ENCODE measurements at regions not wholly inside any gene's neighbourhood (a gene's known extent, or its start where the extent isn't known, plus 50 kb on each side); places are given as distances from the start of the nearest gene placed in this dataset.

GRCh38 chr2:12955864-12956263, 239.1 kb downstream of the TRIB2 start:
- H3K79me2 ChIP-seq (ENCODE audit: control insufficient read depth, insufficient read depth, low read length) = no peaks in the 10 kb centered on the region
- ChIA-PET POLR2A (no interaction called here), SMC1A (ENCODE audit: uncharacterized antibody, unreplicated experiment) (interaction anchor here (0.5 kb wide), 1 partner anchor 1729 kb away, joined by 3 read pairs; no protein-coding TSS in a partner anchor), CTCF (interaction anchor here (2.9 kb wide), 1 partner anchor 24 kb away, joined by 9 read pairs; no protein-coding TSS in a partner anchor), RAD21 (ENCODE audit: unreplicated experiment) (no interaction called here)
- no peaks in the 10 kb centered on the region for H3K9me3 ChIP-seq (replicated peaks; ENCODE audit: control insufficient read depth, insufficient read depth, low read length)
- no peak overlapping the region for H3K4me3 ChIP-seq
- no peaks in the 10 kb centered on the region for H3K36me3 ChIP-seq (ENCODE audit: control insufficient read depth in 2 of 2, insufficient read depth in 2 of 2, low read length in 1 of 2)
- intact Hi-C loops (cut with micrococcal nuclease; ENCODE audit: unreplicated experiment) (no loop called here), in situ Hi-C loops (cut with MboI) (no loop called here)
- no peaks in the 10 kb centered on the region; a peak in 2 of 4 replicates for H3K27me3 ChIP-seq (replicated peaks in 1 of 2; ENCODE audit: control insufficient read depth in 2 of 2, insufficient read depth in 2 of 2, low read length in 1 of 2)
- H3K4me2 ChIP-seq (ENCODE audit: control insufficient read depth, insufficient read depth) = no peak overlapping the region
- H3K27ac ChIP-seq (ENCODE audit: control insufficient read depth, insufficient read depth) = no peak overlapping the region
- 1% methylated on average over 3 of the region's 3 CpGs for WGBS (ENCODE audit: insufficient coverage, insufficient replicate concordance, low lambda C conversion rate, missing lambda C conversion rate)
- no peak overlapping the region for H2AFZ ChIP-seq (ENCODE audit: control insufficient read depth, low read depth, low read length)
- FAIRE-seq (no peak), ATAC-seq (no peak), DNase-seq (ENCODE audit: low read depth, low spot score) (no peak)
- TF ChIP-seq SPI1 (IDR thresholded peaks at IDR 0.05; ENCODE audit: borderline replicate concordance, insufficient read depth, low read depth, low read length) (no peak), EP300 (IDR thresholded peaks at IDR 0.05; ENCODE audit: borderline replicate concordance in 1 of 2, control insufficient read depth in 1 of 2, low read depth in 2 of 2, low read length in 2 of 2) (no peak), MYB (IDR thresholded peaks at IDR 0.05; ENCODE audit: borderline replicate concordance, low read depth, low read length) (no peak), TCF12 (IDR thresholded peaks at IDR 0.05; ENCODE audit: low read depth, low read length) (no peak), EED (IDR thresholded peaks at IDR 0.05; ENCODE audit: low read depth) (no peak)
- BruUV-seq (replicated peaks) = no TSS peak
- H4K20me1 ChIP-seq (ENCODE audit: control insufficient read depth, insufficient read depth) = no peaks in the 10 kb centered on the region
- no peak overlapping the region for H3K9ac ChIP-seq (ENCODE audit: control insufficient read depth, insufficient read depth, low read length)
- H3K4me1 ChIP-seq (ENCODE audit: control insufficient read depth, insufficient read depth, low read length) = no peaks in the 10 kb centered on the region

GRCh38 chr2:12957251-12957650, 240.5 kb downstream of the TRIB2 start:
- SMC1A ChIA-PET (ENCODE audit: uncharacterized antibody, unreplicated experiment) = interaction anchor here (1.0 kb wide), 1 partner anchor 14 kb away, joined by 3 read pairs; no protein-coding TSS in a partner anchor
- no peaks in the 10 kb centered on the region for H4K20me1 ChIP-seq (ENCODE audit: control insufficient read depth, insufficient read depth)

More at GRCh38 chr2:12957251-12957650, 240.5 kb downstream of the TRIB2 start:
- no peak overlapping the region for H3K9ac ChIP-seq (ENCODE audit: control insufficient read depth, insufficient read depth, low read length)
- no peak overlapping the region for H3K4me2 ChIP-seq (ENCODE audit: control insufficient read depth, insufficient read depth)
- FAIRE-seq (no peak), DNase-seq (ENCODE audit: low read depth, low spot score) (no peak), ATAC-seq (no peak)
- H3K79me2 ChIP-seq (ENCODE audit: control insufficient read depth, insufficient read depth, low read length) = no peaks in the 10 kb centered on the region
- TF ChIP-seq PRDM15 (CRISPR knock-in tag; IDR thresholded peaks at IDR 0.05) (no peak), MTA2 (IDR thresholded peaks at IDR 0.05; ENCODE audit: low read depth) (no peak), SPI1 (IDR thresholded peaks at IDR 0.05; ENCODE audit: borderline replicate concordance, insufficient read depth, low read depth, low read length) (no peak)
- 71% methylated on average over 3 of the region's 3 CpGs for WGBS (ENCODE audit: insufficient coverage, insufficient replicate concordance, low lambda C conversion rate, missing lambda C conversion rate)
- ChIA-PET RAD21 (ENCODE audit: unreplicated experiment) (no interaction called here), CTCF (interaction anchor here (1.0 to 2.9 kb wide), 2 partner anchors 19 to 26 kb away, joined by 3 to 9 read pairs; no protein-coding TSS in a partner anchor), POLR2A (no interaction called here)
- BruUV-seq (replicated peaks) = no TSS peak
- H3K4me3 ChIP-seq = no peak overlapping the region
- H2AFZ ChIP-seq (ENCODE audit: control insufficient read depth, low read depth, low read length) = no peak overlapping the region
- H3K36me3 ChIP-seq (ENCODE audit: control insufficient read depth in 2 of 2, insufficient read depth in 2 of 2, low read length in 1 of 2) = no peaks in the 10 kb centered on the region
- intact Hi-C loops (cut with micrococcal nuclease; ENCODE audit: unreplicated experiment) = no loop called here
- in situ Hi-C loops (cut with MboI) = no loop called here
- no peak overlapping the region for H3K27ac ChIP-seq (ENCODE audit: control insufficient read depth, insufficient read depth)
- no peaks in the 10 kb centered on the region for H3K9me3 ChIP-seq (replicated peaks; ENCODE audit: control insufficient read depth, insufficient read depth, low read length)
- H3K27me3 ChIP-seq (replicated peaks in 1 of 2; ENCODE audit: control insufficient read depth in 2 of 2, insufficient read depth in 2 of 2, low read length in 1 of 2) = no peaks in the 10 kb centered on the region; a peak in 2 of 4 replicates
- H3K4me1 ChIP-seq (ENCODE audit: control insufficient read depth, insufficient read depth, low read length) = no peaks in the 10 kb centered on the region
